OCI-LY1 (cell line): ENCODE measurements at regions not wholly inside any gene's neighbourhood (a gene's known extent, or its start where the extent isn't known, plus 50 kb on each side); places are given as distances from the start of the nearest gene placed in this dataset.

Experiments used
- H2AFZ ChIP-seq: fragments of 200-600 bp; sonication (generic), shearing (Covaris generic); 2 replicates; pipeline ENCODE4 v1.6.0; 2014; ENCODE audit warnings: antibody characterized with exemption, mild to moderate bottlenecking, low read length
- H3F3A ChIP-seq: fragments of 200-600 bp; sonication (generic), shearing (Covaris generic); 2 replicates; pipeline ENCODE4 v1.6.0; 2014; ENCODE audit warnings: mild to moderate bottlenecking, antibody characterized with exemption, low read length, moderate library complexity; ENCODE audit not compliant: insufficient read depth
- H3K27ac ChIP-seq: fragments of 200-600 bp; sonication (generic); 2 replicates; pipeline ENCODE4 v1.5.1; 2014; ENCODE audit warnings: low read length, mixed run types, mild to moderate bottlenecking, low read depth; ENCODE audit not compliant: poor library complexity, severe bottlenecking
- H3K27me3 ChIP-seq: fragments of 200-600 bp; sonication (generic); 2 replicates; pipeline ENCODE4 v1.6.0; 2014; ENCODE audit warnings: antibody characterized with exemption, mild to moderate bottlenecking, low read length, moderate library complexity; ENCODE audit not compliant: insufficient read depth
- H3K36me3 ChIP-seq: fragments of 200-600 bp; sonication (generic); 2 replicates; pipeline ENCODE4 v1.6.1; 2014; ENCODE audit warnings: mild to moderate bottlenecking, antibody characterized with exemption, low read length, moderate library complexity, mixed read lengths; ENCODE audit not compliant: insufficient read depth
- H3K4me1 ChIP-seq: fragments of 200-600 bp; sonication (generic); 2 replicates; pipeline ENCODE4 v1.5.1; 2014; ENCODE audit warnings: mild to moderate bottlenecking, low read length, moderate library complexity; ENCODE audit not compliant: insufficient read depth, severe bottlenecking
- H3K4me2 ChIP-seq: fragments of 200-600 bp; sonication (generic), shearing (Covaris generic); 2 replicates; pipeline ENCODE4 v1.6.1; 2014; ENCODE audit warnings: low read length
- H3K4me3 ChIP-seq: fragments of 200-600 bp; sonication (generic); 2 replicates; pipeline ENCODE4 v1.5.1; 2014; ENCODE audit warnings: low read length, low read depth, mild to moderate bottlenecking, mixed read lengths; ENCODE audit not compliant: poor library complexity, severe bottlenecking
- H3K79me2 ChIP-seq: fragments of 200-600 bp; shearing (Covaris generic); 2 replicates; pipeline ENCODE4 v1.6.1; 2016; ENCODE audit warnings: mixed run types, low read length, mixed read lengths; ENCODE audit not compliant: insufficient read depth
- H3K9ac ChIP-seq: fragments of 200-600 bp; sonication (generic), shearing (Covaris generic); 2 replicates; pipeline ENCODE4 v1.6.1; 2014; ENCODE audit warnings: mild to moderate bottlenecking, low read length, mixed read lengths
- H3K9me2 ChIP-seq: fragments of 200-600 bp; sonication (generic), shearing (Covaris generic); 2 replicates; pipeline ENCODE4 v1.6.1; 2014; ENCODE audit warnings: low read depth, mild to moderate bottlenecking, low read length, mixed read lengths
- H3K9me3 ChIP-seq: fragments of 200-600 bp; shearing (Covaris generic); 2 replicates; pipeline ENCODE4 v1.6.1; 2014; ENCODE audit warnings: low read length, mixed read lengths
- H4K20me1 ChIP-seq: fragments of 200-600 bp; sonication (generic), shearing (Covaris generic); 2 replicates; pipeline ENCODE4 v1.6.0; 2016; ENCODE audit warnings: mild to moderate bottlenecking, low read length; ENCODE audit not compliant: insufficient read depth
- CTCF ChIP-seq: fragments of 200-600 bp; sonication (generic), shearing (Covaris generic); IDR thresholded peaks from 2 replicates; pipeline ENCODE4 v1.5.1; 2017; ENCODE audit warnings: mild to moderate bottlenecking, antibody characterized with exemption, low read length, moderate library complexity, mixed read lengths
- EZH2 ChIP-seq: fragments of 200-600 bp; sonication (generic), shearing (Covaris generic); IDR thresholded peaks from 2 replicates; pipeline ENCODE4 v1.8.0; 2017; ENCODE audit warnings: borderline replicate concordance, mixed run types, mild to moderate bottlenecking, antibody characterized with exemption, low read length, moderate library complexity, mixed read lengths

GRCh38 chr22:48444320-48445112 lies 1383.2 kb downstream of the BRD1 start:
- Histone ChIP-seq H3K9me3 (no peaks in the 10 kb centered on the region), H3K36me3 (no peaks in the 10 kb centered on the region), H3K4me3 (no peak overlapping the region), H3K9me2 (no peaks in the 10 kb centered on the region), H3K4me2 (no peak overlapping the region), H4K20me1 (no peaks in the 10 kb centered on the region), H3F3A (no peaks in the 10 kb centered on the region), H3K27ac (no peak overlapping the region), H2AFZ (no peak overlapping the region), H3K9ac (no peak overlapping the region), H3K4me1 (peaks cover 11% of the 10 kb centered on the region), H3K27me3 (no peaks in the 10 kb centered on the region; the same call in 1 of the 2 replicates), H3K79me2 (no peaks in the 10 kb centered on the region)
- TF ChIP-seq EZH2 = no peak
- TF ChIP-seq CTCF = no peak

- TF ChIP-seq CTCF (no peak), EZH2 (no peak)
- H4K20me1 ChIP-seq = no peaks in the 10 kb centered on the region
- H3K27ac ChIP-seq = no peak overlapping the region
- no peaks in the 10 kb centered on the region for H3F3A ChIP-seq
- H3K4me1 ChIP-seq = peaks cover 11% of the 10 kb centered on the region
- H3K4me2 ChIP-seq = no peak overlapping the region
- H3K9me2 ChIP-seq = no peaks in the 10 kb centered on the region
- no peaks in the 10 kb centered on the region for H3K9me3 ChIP-seq
- no peaks in the 10 kb centered on the region; the same call in 1 of the 2 replicates for H3K27me3 ChIP-seq
- H3K9ac ChIP-seq = no peak overlapping the region
- H3K36me3 ChIP-seq = no peaks in the 10 kb centered on the region
- no peak overlapping the region for H2AFZ ChIP-seq
- no peaks in the 10 kb centered on the region for H3K79me2 ChIP-seq
- H3K4me3 ChIP-seq = no peak overlapping the region
These were observed 1384.0 kb downstream of the BRD1 start for GRCh38 chr22:48443680-48444079.

GRCh38 chr22:48442663-48443062 lies 1385.0 kb downstream of the BRD1 start:
- TF ChIP-seq CTCF = no peak
- TF ChIP-seq EZH2 = no peak
- Histone ChIP-seq H3K79me2 (no peaks in the 10 kb centered on the region), H3K4me1 (peaks cover 11% of the 10 kb centered on the region), H3K4me2 (no peak overlapping the region), H2AFZ (no peak overlapping the region), H3K9me3 (no peaks in the 10 kb centered on the region), H3K9ac (no peak overlapping the region), H3K27ac (no peak overlapping the region), H3K36me3 (no peaks in the 10 kb centered on the region), H3K4me3 (no peak overlapping the region), H3K27me3 (no peaks in the 10 kb centered on the region; the same call in 1 of the 2 replicates), H3F3A (no peaks in the 10 kb centered on the region), H3K9me2 (no peaks in the 10 kb centered on the region), H4K20me1 (no peaks in the 10 kb centered on the region)
